Mesothelial cell of epicardium (in vitro differentiated cells): ENCODE measurements at regions not wholly inside any gene's neighbourhood (a gene's known extent, or its start where the extent isn't known, plus 50 kb on each side); places are given as distances from the start of the nearest gene placed in this dataset.

Experiments used
- DNase-seq, 2 experiments: peaks; one replicate each; pipeline ENCODE4 v3.0.0; 2021; ENCODE audit warnings: low spot score in 2 of 2; ENCODE audit not compliant: unreplicated experiment in 2 of 2
- H3K27ac Mint-ChIP-seq: 2 replicates; pipeline ENCODE4 v1.8.0; 2021; ENCODE audit warnings: mixed read lengths
- H3K27me3 Mint-ChIP-seq: 2 replicates; pipeline ENCODE4 v1.8.0; 2021; ENCODE audit warnings: low read depth, mixed read lengths
- H3K36me3 Mint-ChIP-seq: 2 replicates; pipeline ENCODE4 v1.8.0; 2021; ENCODE audit warnings: mixed read lengths
- H3K4me1 Mint-ChIP-seq: 2 replicates; pipeline ENCODE4 v1.8.0; 2021; ENCODE audit warnings: mixed read lengths
- H3K4me3 Mint-ChIP-seq: 2 replicates; pipeline ENCODE4 v1.8.0; 2021; ENCODE audit warnings: mild to moderate bottlenecking, moderate library complexity, mixed read lengths
- H3K9me3 Mint-ChIP-seq: 2 replicates; pipeline ENCODE4 v1.8.0; 2021; ENCODE audit warnings: mixed read lengths
- TF ChIP-seq, protein P1 (sequence below): fragments of 200-600 bp; sonication (generic); IDR thresholded peaks from one replicate; pipeline ENCODE4 v1.5.0; 2021; ENCODE audit warnings: antibody characterized with exemption; ENCODE audit not compliant: unreplicated experiment

DNA sequence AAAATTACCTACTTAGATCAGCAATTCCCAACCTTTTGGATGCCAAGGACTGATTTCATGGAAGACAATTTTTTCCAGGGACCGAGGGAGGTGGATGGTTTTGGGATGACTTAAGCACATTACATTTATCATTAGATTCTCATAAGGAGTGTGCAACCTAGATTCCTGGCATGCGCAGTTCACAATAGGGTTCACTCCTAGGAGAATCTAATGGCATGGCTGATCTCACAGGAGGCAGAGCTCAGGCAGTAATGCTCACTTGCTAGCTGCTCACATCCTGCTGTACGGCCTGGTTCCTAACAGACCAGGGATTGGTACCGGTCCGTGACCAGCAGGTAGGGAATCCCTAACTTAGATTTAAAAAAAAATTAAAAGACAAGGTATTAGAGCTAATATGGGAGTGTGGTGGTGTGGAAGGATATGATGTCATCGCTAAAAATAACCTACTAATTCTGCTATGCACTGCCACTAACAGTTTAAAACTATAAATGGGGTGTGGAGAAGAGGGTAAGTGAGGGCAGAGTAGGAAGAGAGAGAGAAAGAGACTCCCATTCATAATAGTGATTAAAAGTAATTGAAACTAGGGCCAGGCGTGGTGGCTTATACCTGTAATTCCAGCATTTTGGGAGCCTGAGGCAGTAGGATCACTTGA, 282.7 kb downstream of the BAMBI start:
- TF ChIP-seq, protein P1, sequence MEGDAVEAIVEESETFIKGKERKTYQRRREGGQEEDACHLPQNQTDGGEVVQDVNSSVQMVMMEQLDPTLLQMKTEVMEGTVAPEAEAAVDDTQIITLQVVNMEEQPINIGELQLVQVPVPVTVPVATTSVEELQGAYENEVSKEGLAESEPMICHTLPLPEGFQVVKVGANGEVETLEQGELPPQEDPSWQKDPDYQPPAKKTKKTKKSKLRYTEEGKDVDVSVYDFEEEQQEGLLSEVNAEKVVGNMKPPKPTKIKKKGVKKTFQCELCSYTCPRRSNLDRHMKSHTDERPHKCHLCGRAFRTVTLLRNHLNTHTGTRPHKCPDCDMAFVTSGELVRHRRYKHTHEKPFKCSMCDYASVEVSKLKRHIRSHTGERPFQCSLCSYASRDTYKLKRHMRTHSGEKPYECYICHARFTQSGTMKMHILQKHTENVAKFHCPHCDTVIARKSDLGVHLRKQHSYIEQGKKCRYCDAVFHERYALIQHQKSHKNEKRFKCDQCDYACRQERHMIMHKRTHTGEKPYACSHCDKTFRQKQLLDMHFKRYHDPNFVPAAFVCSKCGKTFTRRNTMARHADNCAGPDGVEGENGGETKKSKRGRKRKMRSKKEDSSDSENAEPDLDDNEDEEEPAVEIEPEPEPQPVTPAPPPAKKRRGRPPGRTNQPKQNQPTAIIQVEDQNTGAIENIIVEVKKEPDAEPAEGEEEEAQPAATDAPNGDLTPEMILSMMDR = no peak
- no peak overlapping the region for H3K27ac Mint-ChIP-seq

GRCh38 chr10:28962768-28963167, 285.4 kb downstream of the BAMBI start:
- TF ChIP-seq, protein P1 = no peak
- DNase-seq = no peak
- Mint-ChIP-seq H3K4me1 (peaks cover 23% of the 10 kb centered on the region), H3K27me3 (no peaks in the 10 kb centered on the region), H3K27ac (no peak overlapping the region), H3K4me3 (no peak overlapping the region), H3K9me3 (peaks cover 32% of the 10 kb centered on the region), H3K36me3 (peaks cover 6% of the 10 kb centered on the region)

More for the DNA sequence above, 282.7 kb downstream of the BAMBI start:
- H3K36me3 Mint-ChIP-seq = peaks cover 11% of the 10 kb centered on the region
- no peaks in the 10 kb centered on the region for H3K27me3 Mint-ChIP-seq
- no peak for DNase-seq
- peaks cover 6% of the 10 kb centered on the region for H3K4me1 Mint-ChIP-seq
- H3K4me3 Mint-ChIP-seq = no peak overlapping the region
- H3K9me3 Mint-ChIP-seq = peaks cover 37% of the 10 kb centered on the region

- H3K36me3 Mint-ChIP-seq = peaks cover 3% of the 10 kb centered on the region
- no peaks in the 10 kb centered on the region for H3K27me3 Mint-ChIP-seq
- DNase-seq = no peak
- peaks cover 25% of the 10 kb centered on the region for H3K9me3 Mint-ChIP-seq
- peaks cover 23% of the 10 kb centered on the region for H3K4me1 Mint-ChIP-seq
- no peak overlapping the region for H3K27ac Mint-ChIP-seq
- TF ChIP-seq, protein P1 = no peak
- H3K4me3 Mint-ChIP-seq = no peak overlapping the region
Measured at GRCh38 chr10:28963539-28964221, 286.4 kb downstream of the BAMBI start.

GRCh38 chr10:28965937-28966336, 288.6 kb downstream of the BAMBI start:
- Mint-ChIP-seq H3K27ac (peak overlapping the region; percentile 29), H3K36me3 (peaks cover 3% of the 10 kb centered on the region), H3K27me3 (no peaks in the 10 kb centered on the region), H3K4me1 (peaks cover 25% of the 10 kb centered on the region), H3K9me3 (peaks cover 23% of the 10 kb centered on the region), H3K4me3 (no peak overlapping the region)
- TF ChIP-seq, protein P1 = no peak
- DNase-seq = no peak

DNA sequence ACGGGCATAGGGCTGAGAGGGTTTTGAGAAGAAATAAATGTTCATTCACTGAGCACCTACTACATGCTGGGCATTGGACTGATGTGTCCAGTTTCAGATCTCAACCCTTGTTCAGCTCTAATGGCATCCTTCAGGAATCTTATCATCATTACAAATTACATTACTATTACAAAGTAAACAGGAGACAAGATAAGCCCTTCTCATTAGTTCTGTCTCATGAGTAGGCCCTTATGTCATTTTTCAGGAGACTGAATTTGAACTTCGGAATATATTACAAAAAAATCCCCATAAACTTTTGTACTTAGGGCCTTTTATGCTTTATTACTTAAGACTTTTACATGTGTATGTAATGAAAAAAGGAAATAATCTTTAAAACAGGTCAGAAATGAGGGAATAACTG, 289.7 kb downstream of the BAMBI start:
- no peak for DNase-seq
- Mint-ChIP-seq H3K4me1 (peaks cover 36% of the 10 kb centered on the region), H3K27ac (peak overlapping the region; percentile 59), H3K9me3 (peaks cover 17% of the 10 kb centered on the region), H3K4me3 (no peak overlapping the region), H3K36me3 (peaks cover 3% of the 10 kb centered on the region), H3K27me3 (no peaks in the 10 kb centered on the region)
- TF ChIP-seq, protein P1 = no peak
